Osteocyte (in vitro differentiated cells): ENCODE measurements at regions not wholly inside any gene's neighbourhood (a gene's known extent, or its start where the extent isn't known, plus 50 kb on each side); places are given as distances from the start of the nearest gene placed in this dataset.
"Not testable (repeated sequence)": the region's sequence is repeated elsewhere in the genome, so short reads cannot be mapped to it uniquely, and the experiment has no call there.

Experiments
- DNase-seq: peaks from one replicate; pipeline ENCODE4 v3.0.0; 2021; ENCODE audit warnings: mixed read lengths; ENCODE audit not compliant: unreplicated experiment; ENCODE audit errors: extremely low spot score
- H3K27ac Mint-ChIP-seq: one replicate; pipeline ENCODE4 v1.8.0; 2021; ENCODE audit warnings: mild to moderate bottlenecking, mixed read lengths; ENCODE audit not compliant: unreplicated experiment
- H3K27me3 Mint-ChIP-seq: one replicate; pipeline ENCODE4 v1.8.0; 2021; ENCODE audit warnings: mixed read lengths; ENCODE audit not compliant: unreplicated experiment
- H3K36me3 Mint-ChIP-seq: one replicate; pipeline ENCODE4 v1.8.0; 2021; ENCODE audit warnings: mixed read lengths; ENCODE audit not compliant: unreplicated experiment
- H3K4me1 Mint-ChIP-seq: one replicate; pipeline ENCODE4 v1.8.0; 2021; ENCODE audit warnings: mixed read lengths; ENCODE audit not compliant: unreplicated experiment
- H3K4me3 Mint-ChIP-seq: one replicate; pipeline ENCODE4 v1.8.0; 2021; ENCODE audit warnings: mild to moderate bottlenecking, moderate library complexity, mixed read lengths; ENCODE audit not compliant: unreplicated experiment
- H3K9me3 Mint-ChIP-seq: one replicate; pipeline ENCODE4 v1.8.0; 2021; ENCODE audit warnings: mixed read lengths; ENCODE audit not compliant: unreplicated experiment
- TF ChIP-seq, protein P1 (sequence below): fragments of 200-600 bp; sonication (generic); IDR thresholded peaks from 2 replicates; pipeline ENCODE4 v1.5.0; 2021; ENCODE audit warnings: antibody characterized with exemption, mild to moderate bottlenecking, moderate library complexity

GRCh38 chr21:28485301-28486022, 507.2 kb downstream of the LTN1 start:
- DNase-seq, result no peak
- Mint-ChIP-seq H3K9me3 (peaks cover 3% of the 10 kb centered on the region), H3K36me3 (no peaks in the 10 kb centered on the region), H3K4me3 (no peak overlapping the region), H3K27me3 (no peaks in the 10 kb centered on the region), H3K27ac (no peak overlapping the region), H3K4me1 (peaks cover 24% of the 10 kb centered on the region)
- TF ChIP-seq, protein P1, sequence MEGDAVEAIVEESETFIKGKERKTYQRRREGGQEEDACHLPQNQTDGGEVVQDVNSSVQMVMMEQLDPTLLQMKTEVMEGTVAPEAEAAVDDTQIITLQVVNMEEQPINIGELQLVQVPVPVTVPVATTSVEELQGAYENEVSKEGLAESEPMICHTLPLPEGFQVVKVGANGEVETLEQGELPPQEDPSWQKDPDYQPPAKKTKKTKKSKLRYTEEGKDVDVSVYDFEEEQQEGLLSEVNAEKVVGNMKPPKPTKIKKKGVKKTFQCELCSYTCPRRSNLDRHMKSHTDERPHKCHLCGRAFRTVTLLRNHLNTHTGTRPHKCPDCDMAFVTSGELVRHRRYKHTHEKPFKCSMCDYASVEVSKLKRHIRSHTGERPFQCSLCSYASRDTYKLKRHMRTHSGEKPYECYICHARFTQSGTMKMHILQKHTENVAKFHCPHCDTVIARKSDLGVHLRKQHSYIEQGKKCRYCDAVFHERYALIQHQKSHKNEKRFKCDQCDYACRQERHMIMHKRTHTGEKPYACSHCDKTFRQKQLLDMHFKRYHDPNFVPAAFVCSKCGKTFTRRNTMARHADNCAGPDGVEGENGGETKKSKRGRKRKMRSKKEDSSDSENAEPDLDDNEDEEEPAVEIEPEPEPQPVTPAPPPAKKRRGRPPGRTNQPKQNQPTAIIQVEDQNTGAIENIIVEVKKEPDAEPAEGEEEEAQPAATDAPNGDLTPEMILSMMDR, result no peak

GRCh38 chr21:28483301-28484035, 509.2 kb downstream of the LTN1 start:
- Mint-ChIP-seq H3K27ac (no peak overlapping the region), H3K27me3 (no peaks in the 10 kb centered on the region), H3K4me3 (no peak overlapping the region), H3K4me1 (peaks cover 24% of the 10 kb centered on the region), H3K9me3 (peaks cover 3% of the 10 kb centered on the region), H3K36me3 (no peaks in the 10 kb centered on the region)
- TF ChIP-seq, protein P1, result no peak
- DNase-seq, result no peak

- no peak overlapping the region for H3K4me3 Mint-ChIP-seq
- no peaks in the 10 kb centered on the region for H3K27me3 Mint-ChIP-seq
- no peak for DNase-seq
- H3K4me1 Mint-ChIP-seq, result peaks cover 17% of the 10 kb centered on the region
- TF ChIP-seq, protein P1, result no peak
- H3K9me3 Mint-ChIP-seq, result peaks cover 3% of the 10 kb centered on the region
- H3K27ac Mint-ChIP-seq, result no peak overlapping the region
- no peaks in the 10 kb centered on the region for H3K36me3 Mint-ChIP-seq
These were observed 510.0 kb downstream of the LTN1 start for GRCh38 chr21:28482657-28483056.

- Mint-ChIP-seq H3K9me3 (no peaks in the 10 kb centered on the region), H3K27ac (no peak overlapping the region), H3K4me1 (peaks cover 14% of the 10 kb centered on the region), H3K36me3 (no peaks in the 10 kb centered on the region), H3K27me3 (no peaks in the 10 kb centered on the region), H3K4me3 (no peak overlapping the region)
- no peak for DNase-seq
- TF ChIP-seq, protein P1, result no peak
These were observed 512.2 kb downstream of the LTN1 start for GRCh38 chr21:28480470-28480869.

DNA sequence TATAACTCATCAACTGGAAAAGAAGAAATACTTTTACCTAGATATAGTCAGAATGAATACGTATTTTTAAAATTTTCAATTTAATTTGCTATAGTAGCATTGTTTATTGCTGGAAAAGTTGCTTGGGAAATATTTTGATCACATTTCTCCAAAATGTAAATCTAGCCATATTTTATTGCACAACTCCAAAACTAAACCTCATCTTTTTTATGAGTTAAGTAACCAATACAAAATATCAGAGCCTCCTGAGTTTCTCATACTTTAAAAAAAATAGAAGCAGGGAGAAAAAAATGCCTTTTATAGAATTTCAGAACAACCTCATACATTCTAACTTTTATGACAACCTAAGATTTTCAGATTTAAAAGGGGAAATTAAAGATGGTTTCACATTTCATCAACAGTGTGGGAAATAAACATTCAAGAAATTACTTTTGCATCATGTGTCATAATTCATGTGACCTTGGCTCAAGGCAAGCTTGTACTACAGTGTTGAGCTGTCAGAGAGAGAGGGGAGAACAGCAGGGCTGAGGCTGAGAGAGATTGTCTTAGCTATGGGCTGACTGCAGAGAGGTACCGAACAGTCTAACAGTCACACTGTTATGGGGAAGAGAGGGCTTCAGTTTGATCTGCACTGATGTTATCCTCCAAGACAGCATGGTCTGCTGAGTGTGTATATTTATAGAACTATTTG, 519.0 kb downstream of the LTN1 start:
- DNase-seq, result no peak
- H3K4me1 Mint-ChIP-seq, result peaks cover 18% of the 10 kb centered on the region
- no peak overlapping the region for H3K4me3 Mint-ChIP-seq
- H3K27me3 Mint-ChIP-seq, result no peaks in the 10 kb centered on the region
- H3K27ac Mint-ChIP-seq, result peak overlapping the region; percentile 8
- peaks cover 16% of the 10 kb centered on the region for H3K9me3 Mint-ChIP-seq
- TF ChIP-seq, protein P1, result no peak
- H3K36me3 Mint-ChIP-seq, result no peaks in the 10 kb centered on the region

GRCh38 chr21:28472543-28472942, 520.1 kb downstream of the LTN1 start:
- not testable (repeated sequence) for H3K36me3 Mint-ChIP-seq, DNase-seq, H3K27me3 Mint-ChIP-seq, H3K4me3 Mint-ChIP-seq
- H3K9me3 Mint-ChIP-seq, result peaks cover 16% of the 10 kb centered on the region
- peaks cover 18% of the 10 kb centered on the region for H3K4me1 Mint-ChIP-seq
- H3K27ac Mint-ChIP-seq, result peak overlapping the region; percentile 16
